GDM1 (cell line): ENCODE measurements at regions not wholly inside any gene's neighbourhood (a gene's known extent, or its start where the extent isn't known, plus 50 kb on each side); places are given as distances from the start of the nearest gene placed in this dataset.

Source experiments
- DNase-seq: peaks from one replicate; lab custom pipeline; 2025; lab: John Stamatoyannopoulos, UW

DNA sequence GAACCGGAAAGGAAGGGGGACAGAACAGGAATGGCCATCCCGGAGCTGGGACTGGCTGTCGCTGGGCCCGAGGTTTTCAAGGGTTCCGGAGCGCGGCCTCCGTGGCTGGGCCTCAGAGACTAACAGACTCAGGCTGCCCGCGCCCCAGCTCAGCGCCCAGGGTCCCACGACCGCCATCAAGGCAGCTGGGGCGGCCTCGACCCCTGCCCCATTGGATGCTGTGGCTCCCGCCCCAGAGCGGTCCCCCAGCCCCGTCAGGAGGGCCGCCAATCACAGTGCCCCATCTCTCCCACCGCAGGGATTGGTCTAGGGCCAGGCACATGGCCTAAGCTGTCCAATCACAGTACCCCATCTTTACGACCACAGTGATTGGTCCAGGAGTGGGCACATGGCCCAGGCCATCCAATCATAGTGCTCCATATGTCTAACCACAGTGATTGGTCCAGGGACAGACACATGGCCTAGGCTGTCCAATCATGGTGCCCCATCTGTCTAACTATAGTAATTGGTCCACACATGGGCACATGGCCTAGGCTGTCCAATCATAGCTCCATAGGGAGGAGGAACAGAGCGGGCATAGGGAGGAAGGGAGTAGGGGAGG, 105.3 kb upstream of the NKX1-1 start:
- DNase-seq: no peak

- no peak for DNase-seq
Measured at GRCh38 chr4:1510931-1511330, 104.7 kb upstream of the NKX1-1 start.

GRCh38 chr4:1509366-1509765, 103.1 kb upstream of the NKX1-1 start:
- no peak for DNase-seq

DNA sequence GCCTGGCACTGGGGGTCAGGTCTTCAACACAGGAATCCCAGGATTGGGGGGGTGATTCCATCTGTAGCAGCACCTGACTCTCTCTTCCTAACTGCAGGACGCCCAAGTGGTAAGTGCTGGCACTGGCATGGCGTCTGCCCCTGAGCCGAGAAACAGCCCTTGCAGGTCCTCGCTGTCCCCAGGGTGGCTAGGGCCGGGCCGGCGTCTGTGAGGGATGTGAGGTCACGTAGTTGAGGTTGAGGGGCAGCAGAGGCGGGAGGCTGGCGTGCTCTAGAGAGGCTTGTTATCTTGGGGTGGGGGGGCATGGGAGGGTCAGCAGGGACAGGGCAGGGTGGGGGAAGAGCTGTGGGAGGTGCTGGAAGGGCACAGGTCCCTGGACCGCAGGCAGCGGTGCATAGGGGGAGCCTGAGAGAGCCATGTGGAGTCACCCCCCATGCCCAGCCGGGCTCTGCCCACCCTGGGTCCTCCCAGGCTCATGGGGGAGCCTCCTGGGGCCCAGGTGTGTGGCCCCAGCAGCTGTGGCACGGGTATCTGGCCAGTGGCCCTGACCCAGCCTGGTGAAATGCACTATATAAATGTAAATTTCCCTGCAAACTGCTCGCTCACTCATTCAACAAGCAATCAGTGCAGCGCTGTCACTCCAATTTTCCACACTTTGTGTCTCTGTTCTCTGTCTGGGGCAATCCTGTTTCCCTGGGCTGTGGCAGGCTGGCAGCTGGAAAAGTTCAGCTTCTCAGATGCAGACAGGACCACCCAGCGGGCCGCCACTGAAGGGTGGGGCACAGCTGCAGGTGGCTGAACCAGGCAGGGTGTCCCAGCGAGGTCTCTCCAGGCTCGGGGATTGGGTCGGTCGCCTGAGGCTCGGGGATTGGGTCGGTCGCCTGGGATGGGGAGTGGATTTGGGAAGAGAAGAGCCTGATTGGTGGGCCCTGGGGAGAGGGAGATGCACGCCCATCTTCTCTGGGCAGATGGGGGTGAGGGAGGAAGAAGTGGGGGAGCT, 102.2 kb upstream of the NKX1-1 start:
- DNase-seq: no peak

DNA sequence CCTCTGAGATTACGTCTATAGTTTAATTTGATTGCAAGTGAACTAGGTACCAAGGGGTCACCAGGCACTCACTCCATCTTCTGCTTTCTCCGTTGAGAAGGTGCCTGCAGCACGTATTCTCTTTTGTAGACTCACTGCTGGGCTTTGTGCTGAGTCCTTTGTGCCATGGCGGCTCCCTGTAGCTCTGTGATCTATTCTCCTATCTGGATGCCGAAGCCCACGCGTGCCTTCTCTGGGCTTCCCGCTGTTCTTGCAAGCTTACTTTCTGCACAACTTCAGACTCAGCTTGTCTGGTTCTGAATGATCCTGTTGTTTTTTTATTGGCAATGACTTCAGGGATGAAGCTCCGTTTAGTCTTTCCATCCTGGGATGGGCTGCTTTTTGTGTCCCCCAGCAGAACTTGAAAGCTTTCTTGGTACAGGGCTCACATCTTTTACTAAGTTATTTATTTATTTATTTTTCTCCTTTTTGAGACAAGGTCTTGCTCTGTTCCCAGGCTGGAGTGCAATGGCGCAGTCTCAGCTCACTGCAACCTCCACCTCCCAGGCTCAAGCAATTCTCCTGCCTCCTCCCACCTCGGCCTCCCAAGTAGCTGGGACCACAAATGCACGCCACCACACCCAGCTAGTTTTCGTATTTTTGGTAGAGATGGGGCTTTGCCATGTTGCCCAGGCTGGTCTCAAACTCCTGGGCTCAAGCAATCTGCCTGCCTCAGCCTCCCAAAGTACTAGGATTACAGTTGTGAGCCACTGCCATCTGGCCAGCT, 100.9 kb upstream of the NKX1-1 start:
- no peak for DNase-seq

DNA sequence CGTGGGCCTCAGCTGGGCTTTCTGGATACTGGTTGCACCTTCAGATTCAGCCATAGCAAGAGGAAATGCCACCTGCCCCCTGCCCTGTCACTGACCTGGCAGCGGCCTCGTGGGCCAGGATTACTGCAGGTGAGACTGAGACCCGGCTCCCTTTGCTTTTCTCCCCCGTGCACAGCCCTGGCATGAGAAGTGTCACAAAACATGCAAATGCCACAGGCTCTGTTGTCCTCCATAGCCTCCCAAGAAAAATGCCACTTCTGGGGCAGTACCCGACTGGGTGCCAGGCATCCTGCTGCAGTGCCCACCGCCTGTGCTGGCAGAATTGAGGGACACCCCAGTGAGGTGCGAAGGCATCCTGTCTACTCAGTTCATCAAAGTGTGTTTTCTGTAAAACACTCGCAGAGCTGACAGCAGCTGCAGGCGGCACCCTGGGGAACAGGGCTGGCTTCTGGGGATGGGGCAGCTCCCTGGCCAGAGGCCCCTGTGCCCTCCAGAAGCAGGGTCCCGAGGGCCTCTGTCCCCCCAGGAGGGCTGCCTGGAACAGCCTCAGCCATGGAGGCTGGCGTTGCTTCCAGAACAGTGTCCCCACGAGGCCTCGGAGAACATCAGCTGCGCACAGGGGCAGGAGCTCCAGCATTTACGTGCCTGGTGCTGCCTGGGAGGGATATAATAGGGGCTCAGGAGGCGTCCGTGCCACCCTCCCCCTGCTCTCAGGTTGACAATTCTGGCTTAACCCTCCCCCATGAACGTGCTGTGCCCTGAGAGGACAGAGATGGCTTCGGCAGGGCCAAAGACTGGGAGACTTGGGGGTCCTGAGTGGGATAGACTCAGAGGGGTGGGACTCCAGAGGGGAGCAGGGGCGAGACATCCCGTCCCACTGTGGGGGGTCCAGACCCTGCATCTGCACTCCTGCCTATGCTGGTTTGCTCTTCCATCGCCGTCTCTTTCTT, 99.5 kb upstream of the NKX1-1 start:
- no peak for DNase-seq

DNA sequence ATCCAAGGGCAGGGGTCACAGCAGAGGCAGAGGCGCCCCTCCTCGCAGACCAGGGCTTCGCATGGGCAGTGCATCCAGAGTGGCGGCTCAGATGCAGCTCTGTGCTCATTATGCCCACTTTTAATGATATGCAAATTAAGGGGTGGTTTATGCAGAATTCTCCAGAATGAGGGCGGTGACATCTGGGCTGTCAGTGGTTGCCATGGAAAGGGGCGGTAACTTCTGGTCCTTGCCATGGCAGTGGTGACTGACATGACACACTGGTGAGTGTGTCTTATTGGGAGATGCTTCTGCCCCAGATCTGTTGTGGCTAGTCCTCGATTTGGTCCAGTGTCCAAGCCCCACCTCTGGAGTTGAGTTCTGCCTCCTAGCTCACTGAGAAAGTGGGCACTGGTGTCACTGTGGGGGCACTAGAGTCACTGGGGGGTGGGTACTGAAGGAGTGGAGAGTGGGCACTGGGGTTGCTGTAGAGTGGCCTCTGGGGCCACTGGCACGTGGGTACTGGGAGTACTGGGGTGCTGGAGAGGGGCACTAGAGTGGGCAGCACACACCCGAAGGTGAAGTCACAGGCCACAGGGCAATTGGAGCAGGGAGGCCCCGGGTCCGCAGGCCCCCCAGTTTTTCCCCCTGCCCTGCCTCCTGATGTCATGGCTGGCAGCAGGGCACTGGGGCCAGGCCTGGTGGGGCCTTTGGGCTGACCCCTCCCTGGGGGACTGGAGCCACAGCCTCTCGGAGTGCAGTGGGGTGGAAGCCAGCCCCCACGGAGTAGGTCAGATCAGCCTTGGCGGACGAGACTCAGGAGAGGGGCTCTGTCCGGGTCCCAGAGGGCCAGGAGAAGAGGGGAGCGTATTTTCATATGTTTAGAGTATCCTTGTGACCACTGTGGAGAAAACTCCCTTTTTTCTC, 98.6 kb upstream of the NKX1-1 start:
- no peak for DNase-seq

- DNase-seq: no peak
Measured at GRCh38 chr4:1503583-1504471, 97.6 kb upstream of the NKX1-1 start.

DNA sequence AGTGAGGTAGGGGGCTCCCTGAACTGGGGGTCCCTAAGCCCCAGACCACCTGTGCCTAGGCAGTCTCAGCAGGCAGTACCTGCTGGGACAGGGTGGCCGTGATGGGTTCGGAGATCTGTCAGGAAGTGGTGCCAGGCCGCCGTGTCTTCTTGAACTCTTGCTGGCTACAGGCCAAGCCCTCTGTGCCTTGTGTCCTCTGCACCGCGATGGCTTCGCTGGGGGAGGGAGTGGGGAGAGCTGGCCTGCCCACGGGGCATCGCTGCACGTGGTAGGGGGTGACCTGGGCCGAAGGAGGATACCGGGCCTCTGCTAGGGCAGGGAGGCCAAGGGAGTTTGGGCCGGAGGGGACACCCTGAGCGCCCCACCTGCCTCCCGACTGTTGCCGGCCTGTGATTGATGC, 96.7 kb upstream of the NKX1-1 start:
- DNase-seq: no peak

DNA sequence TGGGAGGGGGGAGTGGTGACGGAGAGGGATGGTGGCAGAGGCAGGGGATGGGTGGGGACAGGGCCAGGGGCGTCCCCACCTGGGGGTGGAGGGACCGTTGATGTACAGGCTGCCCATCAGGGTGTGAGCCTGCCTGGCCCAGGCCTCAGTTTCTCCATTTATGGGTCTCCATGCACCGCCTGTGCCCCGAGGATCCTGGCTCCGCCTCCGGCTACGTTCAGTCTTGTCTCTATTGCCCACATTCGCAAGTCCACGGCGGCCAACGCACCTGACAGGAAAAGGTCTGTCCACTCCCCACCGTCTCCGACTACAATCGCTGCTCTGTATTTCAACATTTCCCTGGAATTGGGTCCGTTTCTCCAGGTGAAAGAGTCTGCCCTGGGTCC, 96.3 kb upstream of the NKX1-1 start:
- DNase-seq: no peak

DNA sequence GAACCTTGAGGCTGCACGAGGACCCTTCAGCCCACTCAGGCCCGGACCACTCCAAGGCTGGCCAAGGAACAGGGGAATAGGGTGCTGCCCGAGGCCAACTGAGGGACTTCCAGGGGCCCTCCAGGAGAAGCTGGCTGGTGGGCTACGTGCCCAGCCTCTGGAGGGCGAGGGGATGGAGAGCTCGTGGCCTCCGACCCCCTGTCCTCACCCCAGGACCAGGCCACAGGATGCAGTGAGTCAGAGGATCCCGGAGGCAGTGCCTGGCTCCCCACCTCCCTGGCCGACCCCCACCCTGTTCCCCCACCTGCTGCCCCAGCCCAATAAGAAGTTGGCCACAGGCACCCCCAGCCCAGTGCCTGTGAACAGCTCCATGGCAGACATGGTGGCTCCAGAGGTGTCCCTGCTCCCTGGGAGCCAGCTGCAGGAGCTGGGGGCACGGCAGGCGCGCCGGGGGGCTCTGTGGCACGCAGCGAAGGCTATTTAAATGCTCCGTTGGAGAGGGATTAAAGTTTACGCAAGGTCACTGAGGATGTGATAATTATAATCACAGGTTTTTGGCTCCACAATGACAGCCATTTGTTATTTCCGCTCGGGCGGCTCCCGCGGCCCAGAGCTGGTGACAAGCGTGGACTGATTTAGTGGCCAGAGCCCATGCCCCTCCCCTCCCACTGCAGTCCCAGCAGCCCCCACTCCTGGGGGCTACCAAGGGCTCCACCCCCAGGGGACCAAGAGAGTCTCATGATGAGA, 95.7 kb upstream of the NKX1-1 start:
- DNase-seq: no peak

- DNase-seq: no peak
Measured at GRCh38 chr4:1500966-1501753, 94.9 kb upstream of the NKX1-1 start.

- DNase-seq: no peak
Measured at GRCh38 chr4:1500231-1500965, 94.2 kb upstream of the NKX1-1 start.

DNA sequence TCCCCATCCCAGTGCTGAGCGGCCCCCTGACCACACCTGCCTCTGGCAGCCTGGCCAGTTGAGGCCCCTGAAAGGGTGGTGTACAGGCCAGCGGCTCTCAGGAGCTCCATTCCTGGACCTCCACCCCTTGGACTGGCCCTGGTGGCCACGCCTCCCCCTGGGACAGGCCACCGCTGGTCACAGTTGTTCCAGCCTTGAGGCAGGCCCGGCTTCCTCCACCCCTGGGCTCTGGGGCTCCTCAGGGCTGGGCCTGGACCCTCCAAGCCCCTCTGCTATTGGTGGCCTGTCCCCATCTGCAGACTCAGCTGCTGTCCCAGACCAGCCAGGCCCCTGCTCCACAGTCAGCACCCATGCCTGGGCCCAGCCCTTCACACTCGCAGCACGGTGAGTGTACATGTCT, 93.2 kb upstream of the NKX1-1 start:
- DNase-seq: no peak

DNA sequence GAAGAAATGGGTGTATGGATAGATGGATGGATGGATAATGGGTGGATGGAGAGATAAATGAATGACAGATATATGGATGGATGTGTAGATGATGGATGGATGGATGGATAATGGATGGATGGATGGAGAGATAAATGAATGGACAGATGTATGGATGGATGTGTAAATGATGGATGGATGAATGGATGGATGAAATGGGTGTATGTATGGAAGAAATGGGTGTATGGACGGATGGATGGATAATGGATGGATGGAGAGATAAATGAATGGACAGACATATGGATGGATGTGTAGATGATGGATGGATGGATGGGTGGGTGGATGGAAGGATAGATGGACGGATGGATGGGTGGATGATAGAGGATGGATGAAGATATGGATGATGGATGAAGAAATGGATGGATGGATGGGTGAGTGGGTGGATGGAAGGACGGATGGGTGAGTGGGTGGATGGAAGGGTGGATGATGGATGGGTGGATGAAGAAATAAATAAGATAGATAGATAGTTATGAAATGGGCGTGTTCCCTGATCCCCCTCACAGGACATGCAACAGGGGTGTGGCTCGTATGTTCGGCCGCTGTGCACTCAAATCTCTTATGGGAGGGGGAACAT, 91.1 kb upstream of the NKX1-1 start:
- DNase-seq: no peak

GRCh38 chr4:1496116-1496642, 89.9 kb upstream of the NKX1-1 start:
- no peak for DNase-seq
